K562 (cell line): ENCODE measurements at regions not wholly inside any gene's neighbourhood (a gene's known extent, or its start where the extent isn't known, plus 50 kb on each side); places are given as distances from the start of the nearest gene placed in this dataset.

Experiments used
- ATAC-seq: fragments of 200-7000 bp; cut with Tn5 transposase; 3 replicates; pipeline ENCODE4 v1.9.1; 2020; ENCODE audit warnings: moderate library complexity
- BruUV-seq: library from RNA; stranded (reverse); fragments of 400-500 nt; replicated peaks from 2 replicates; lab custom pipeline; 2021; lab: Mats Ljungman, UMichigan
- CTCF ChIA-PET: fragments of 300-600 bp; formaldehyde crosslinking; extraction: SDS; loops from one replicate; lab custom pipeline; 2021; ENCODE audit warnings: low intra/inter-chr PET ratio; lab: Yijun Ruan, JAX
- POLR2A ChIA-PET: fragments of 300-600, 350-650 bp; sonication (Branson Sonifier 250); formaldehyde crosslinking; extraction: SDS; loops from one replicate; lab custom pipeline; 2021; ENCODE audit warnings: antibody characterized with exemption, inconsistent platforms; lab: Yijun Ruan, JAX
- DNase-seq, 4 experiments: peaks; one replicate each; pipeline versions ENCODE4 v3.0.0 to v3.0.0-alpha.2; 2011 to 2018; ENCODE audit warnings: low spot score in 3 of 4, mixed read lengths in 3 of 4; ENCODE audit errors: extremely low read depth in 1 of 4
- FAIRE-seq: peaks from 2 replicates; lab custom pipeline; 2011; peaks lifted over from hg19 to GRCh38; lab: Jason Lieb, UNC
- H2AFZ ChIP-seq: 2 replicates; pipeline ENCODE4 v1.6.0; 2011; ENCODE audit warnings: low read depth, low read length, control low read depth, inconsistent platforms
- H3K27ac ChIP-seq: fragments of 200-600 bp; 3 replicates; pipeline ENCODE4 v1.8.0; 2011; ENCODE audit warnings: low read depth, mild to moderate bottlenecking, control low read depth, inconsistent platforms, low read length, moderate library complexity, mixed read lengths; ENCODE audit errors: extremely low read depth
- H3K27me3 ChIP-seq, 2 experiments: fragments of 300-600 bp in 1 of 2; 2 replicates in 1 of 2; 3 replicates in 1 of 2; pipeline versions ENCODE4 v1.6.0 to v1.8.0; 2011; ENCODE audit warnings: inconsistent platforms in 2 of 2, low read length in 2 of 2, mild to moderate bottlenecking in 1 of 2, mixed read lengths in 1 of 2, moderate library complexity in 1 of 2; ENCODE audit not compliant: control insufficient read depth in 2 of 2, insufficient read depth in 2 of 2
- H3K36me3 ChIP-seq: fragments of 300-600 bp; 3 replicates; pipeline ENCODE4 v1.8.0; 2011; ENCODE audit warnings: mild to moderate bottlenecking, low read length, inconsistent platforms; ENCODE audit not compliant: control insufficient read depth, insufficient read depth
- H3K4me1 ChIP-seq, 2 experiments: fragments of 200-600 bp in 1 of 2; replicated peaks in 1 of 2; 2 replicates in 1 of 2; 3 replicates in 1 of 2; pipeline versions ENCODE4 v1.5.1 to v1.8.0; 2011; ENCODE audit warnings: inconsistent platforms in 2 of 2, low read length in 2 of 2, mild to moderate bottlenecking in 1 of 2, mixed read lengths in 1 of 2, moderate library complexity in 1 of 2; ENCODE audit not compliant: control insufficient read depth in 2 of 2, insufficient read depth in 2 of 2
- H3K4me2 ChIP-seq: 2 replicates; pipeline ENCODE4 v1.6.1; 2011; ENCODE audit warnings: low read length, control low read depth, inconsistent platforms, mixed read lengths; ENCODE audit not compliant: insufficient read depth
- H3K4me3 ChIP-seq: fragments of 200-600 bp; sonication (generic), shearing (Covaris generic); 2 replicates; pipeline ENCODE4 v1.5.1; 2016; ENCODE audit warnings: control low read depth, inconsistent platforms
- H3K79me2 ChIP-seq: fragments of 200-600 bp; 3 replicates; pipeline ENCODE4 v1.8.0; 2011; ENCODE audit warnings: low read length, inconsistent platforms; ENCODE audit not compliant: control insufficient read depth, insufficient read depth
- H3K9ac ChIP-seq, 2 experiments: 2 replicates each; pipeline versions ENCODE4 v1.6.0 to v1.6.1; 2011; ENCODE audit warnings: low read depth in 2 of 2, low read length in 2 of 2, control low read depth in 1 of 2, inconsistent platforms in 1 of 2, mild to moderate bottlenecking in 1 of 2, mixed read lengths in 1 of 2; ENCODE audit not compliant: insufficient read depth in 1 of 2
- H3K9me1 ChIP-seq: one replicate; pipeline ENCODE4 v1.6.0; 2011; ENCODE audit warnings: inconsistent platforms, mild to moderate bottlenecking, low read length, moderate library complexity; ENCODE audit not compliant: control insufficient read depth, insufficient read depth
- H3K9me3 ChIP-seq: replicated peaks from 2 replicates; pipeline ENCODE4 v1.5.1; 2011; ENCODE audit warnings: low read depth, low read length, inconsistent platforms; ENCODE audit not compliant: control insufficient read depth, insufficient read depth
- H4K20me1 ChIP-seq: replicated peaks from 2 replicates; pipeline ENCODE4 v1.6.1; 2011; ENCODE audit warnings: low read length, inconsistent platforms, mixed read lengths; ENCODE audit not compliant: control insufficient read depth, insufficient read depth
- FOXA3 ChIP-seq, 2 experiments: fragments of 450-650 bp in 1 of 2; sonication (generic) in 1 of 2; formaldehyde crosslinking; IDR thresholded peaks in 1 of 2; conservative IDR thresholded peaks in 1 of 2; 2 replicates each; pipeline versions ENCODE4 v1.4.0 to v1.8.0; 2020 to 2022; ENCODE audit warnings: mild to moderate bottlenecking in 2 of 2, missing genetic modification reagents in 1 of 2
- HCFC1 ChIP-seq: IDR thresholded peaks from 2 replicates; pipeline ENCODE4 v1.6.1; 2012; ENCODE audit warnings: low read depth, low read length, improper control_type of control experiment
- HDAC8 ChIP-seq: fragments of 450-650 bp; IDR thresholded peaks from 2 replicates; pipeline ENCODE4 v1.6.1; 2016; ENCODE audit warnings: mild to moderate bottlenecking, missing genetic modification characterization, moderate library complexity, missing compliant biosample characterization
- KLF6 ChIP-seq: fragments of 250-450 bp; sonication (Bioruptor Pico); IDR thresholded peaks from 2 replicates; pipeline ENCODE4 v1.4.0; 2020; ENCODE audit warnings: mild to moderate bottlenecking, moderate library complexity, borderline replicate concordance
- RB1 ChIP-seq: fragments of 450-650 bp; IDR thresholded peaks from 2 replicates; pipeline ENCODE4 v1.6.1; 2017; ENCODE audit warnings: low read depth, mild to moderate bottlenecking
- SAFB2 ChIP-seq: fragments of 200-400 bp; formaldehyde crosslinking; IDR thresholded peaks from 2 replicates; pipeline ENCODE4 v1.6.1; 2018; ENCODE audit warnings: borderline replicate concordance, low read length, low read depth, moderate library complexity; ENCODE audit not compliant: severe bottlenecking
- SREBF1 ChIP-seq: fragments of 150-350 bp; IDR thresholded peaks from 2 replicates; pipeline ENCODE4 v1.6.1; 2014; ENCODE audit warnings: antibody characterized with exemption, low read depth, low read length, borderline replicate concordance
- SRSF3 ChIP-seq: fragments of 200-400 bp; formaldehyde crosslinking; IDR thresholded peaks from 2 replicates; pipeline ENCODE4 v1.6.1; 2016; ENCODE audit warnings: mild to moderate bottlenecking, low read length, moderate library complexity; ENCODE audit not compliant: insufficient read depth
- ZFP36 ChIP-seq: fragments of 150-350 bp; IDR thresholded peaks from 2 replicates; pipeline ENCODE4 v1.6.1; 2018; ENCODE audit warnings: low read length, low read depth; ENCODE audit not compliant: partially characterized antibody
- ZNF583 ChIP-seq: fragments of 250-450 bp; sonication (Bioruptor Pico); IDR thresholded peaks from 2 replicates; pipeline ENCODE4 v1.4.0; 2020
- ZNF75A ChIP-seq: fragments of 450-650 bp; formaldehyde crosslinking; IDR thresholded peaks from 2 replicates; pipeline ENCODE4 v1.4.0; 2020; ENCODE audit warnings: mild to moderate bottlenecking
- WGBS: fragments of 100-300 bp; shearing (Covaris generic); methylation state at CpG from one replicate; pipeline ENCODE4 v1.1.6; 2016; ENCODE audit warnings: low coverage, mixed read lengths; ENCODE audit not compliant: insufficient coverage; ENCODE audit errors: missing lambda C conversion rate; 5-methylcytosine and 5-hydroxymethylcytosine counted together
- in situ Hi-C: fragments of 300-500 bp; cut with MboI; formaldehyde crosslinking; loops from 4 replicates; pipeline ENCODE4 v1.15.0; 2018; ENCODE audit warnings: inconsistent platforms, mixed read lengths
- intact Hi-C: fragments of 100-400 bp; cut with micrococcal nuclease; formaldehyde crosslinking; loops from 2 replicates; pipeline ENCODE4 v1.14.2; 2022
- TF ChIP-seq, protein P1 (sequence below): sonication (generic); formaldehyde crosslinking; IDR thresholded peaks from 2 replicates; pipeline ENCODE4 v1.5.0; 2020; ENCODE audit warnings: missing genetic modification reagents
- TF ChIP-seq, protein P2 (sequence below): fragments of 250-450 bp; sonication (Bioruptor Pico); IDR thresholded peaks from 2 replicates; pipeline ENCODE4 v1.5.0; 2020; ENCODE audit warnings: mild to moderate bottlenecking
- TF ChIP-seq, protein P3 (sequence below): sonication (generic); formaldehyde crosslinking; IDR thresholded peaks from 2 replicates; pipeline ENCODE4 v1.8.0; 2023; ENCODE audit warnings: missing genetic modification reagents, mild to moderate bottlenecking, borderline replicate concordance

DNA sequence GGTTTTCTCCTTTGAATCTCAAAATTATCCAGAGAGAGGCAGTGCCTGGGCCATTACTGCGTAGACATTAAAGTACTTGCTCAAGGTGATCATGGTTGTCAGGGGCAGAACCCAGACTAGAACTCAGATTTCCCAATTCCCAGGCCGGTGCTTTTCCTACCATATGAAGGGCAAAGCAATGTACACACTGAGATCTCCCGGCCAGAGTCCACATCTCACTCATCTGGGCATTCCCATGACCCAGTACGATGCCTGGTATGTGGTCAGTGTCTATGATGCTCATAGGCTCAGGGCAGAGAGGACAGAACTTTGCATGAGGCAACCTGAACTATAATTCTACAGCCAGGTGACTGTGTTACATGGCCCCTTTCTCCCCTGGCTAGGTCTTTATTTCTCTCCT is 531.4 kb downstream of the TDRD15 start:
- Histone ChIP-seq H3K9me3 (no peaks in the 10 kb centered on the region), H4K20me1 (no peaks in the 10 kb centered on the region), H3K79me2 (no peaks in the 10 kb centered on the region), H3K9me1 (no peaks in the 10 kb centered on the region), H3K27me3 (no peaks in the 10 kb centered on the region), H3K36me3 (no peaks in the 10 kb centered on the region), H3K27ac (no peak overlapping the region), H3K4me3 (no peak overlapping the region), H3K9ac (no peak overlapping the region), H2AFZ (no peak overlapping the region), H3K4me2 (no peak overlapping the region), H3K4me1 (no peaks in the 10 kb centered on the region)
- ChIA-PET CTCF (no interaction called here), POLR2A (interaction anchor here (0.8 kb wide), 1 partner anchor 1727 kb away, joined by 3 read pairs; no protein-coding TSS in a partner anchor)
- no peak for DNase-seq
- in situ Hi-C loops (no loop called here), intact Hi-C loops (no loop called here)
- BruUV-seq, result no TSS peak
- WGBS, result 0% methylated on average over 4 of the region's 4 CpGs
- no peak for ATAC-seq
- no peak for FAIRE-seq
- TF ChIP-seq, protein P1, sequence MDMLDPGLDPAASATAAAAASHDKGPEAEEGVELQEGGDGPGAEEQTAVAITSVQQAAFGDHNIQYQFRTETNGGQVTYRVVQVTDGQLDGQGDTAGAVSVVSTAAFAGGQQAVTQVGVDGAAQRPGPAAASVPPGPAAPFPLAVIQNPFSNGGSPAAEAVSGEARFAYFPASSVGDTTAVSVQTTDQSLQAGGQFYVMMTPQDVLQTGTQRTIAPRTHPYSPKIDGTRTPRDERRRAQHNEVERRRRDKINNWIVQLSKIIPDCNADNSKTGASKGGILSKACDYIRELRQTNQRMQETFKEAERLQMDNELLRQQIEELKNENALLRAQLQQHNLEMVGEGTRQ (CRISPR knock-in tag), result no peak
- TF ChIP-seq ZFP36 (no peak), SREBF1 (no peak), ZNF75A (CRISPR knock-in tag) (no peak), SAFB2 (no peak), ZNF583 (no peak), HDAC8 (tag) (no peak), HCFC1 (no peak), KLF6 (CRISPR knock-in tag) (no peak), SRSF3 (no peak), FOXA3 (CRISPR knock-in tag; conservative IDR thresholded peaks at IDR 0.05 in 1 of 2, IDR thresholded peaks at IDR 0.05 in 1 of 2) (no peak), RB1 (no peak)
- TF ChIP-seq, protein P2, sequence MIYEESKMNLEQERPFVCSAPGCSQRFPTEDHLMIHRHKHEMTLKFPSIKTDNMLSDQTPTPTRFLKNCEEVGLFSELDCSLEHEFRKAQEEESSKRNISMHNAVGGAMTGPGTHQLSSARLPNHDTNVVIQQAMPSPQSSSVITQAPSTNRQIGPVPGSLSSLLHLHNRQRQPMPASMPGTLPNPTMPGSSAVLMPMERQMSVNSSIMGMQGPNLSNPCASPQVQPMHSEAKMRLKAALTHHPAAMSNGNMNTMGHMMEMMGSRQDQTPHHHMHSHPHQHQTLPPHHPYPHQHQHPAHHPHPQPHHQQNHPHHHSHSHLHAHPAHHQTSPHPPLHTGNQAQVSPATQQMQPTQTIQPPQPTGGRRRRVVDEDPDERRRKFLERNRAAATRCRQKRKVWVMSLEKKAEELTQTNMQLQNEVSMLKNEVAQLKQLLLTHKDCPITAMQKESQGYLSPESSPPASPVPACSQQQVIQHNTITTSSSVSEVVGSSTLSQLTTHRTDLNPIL (CRISPR knock-in tag), result no peak
- TF ChIP-seq, protein P3, sequence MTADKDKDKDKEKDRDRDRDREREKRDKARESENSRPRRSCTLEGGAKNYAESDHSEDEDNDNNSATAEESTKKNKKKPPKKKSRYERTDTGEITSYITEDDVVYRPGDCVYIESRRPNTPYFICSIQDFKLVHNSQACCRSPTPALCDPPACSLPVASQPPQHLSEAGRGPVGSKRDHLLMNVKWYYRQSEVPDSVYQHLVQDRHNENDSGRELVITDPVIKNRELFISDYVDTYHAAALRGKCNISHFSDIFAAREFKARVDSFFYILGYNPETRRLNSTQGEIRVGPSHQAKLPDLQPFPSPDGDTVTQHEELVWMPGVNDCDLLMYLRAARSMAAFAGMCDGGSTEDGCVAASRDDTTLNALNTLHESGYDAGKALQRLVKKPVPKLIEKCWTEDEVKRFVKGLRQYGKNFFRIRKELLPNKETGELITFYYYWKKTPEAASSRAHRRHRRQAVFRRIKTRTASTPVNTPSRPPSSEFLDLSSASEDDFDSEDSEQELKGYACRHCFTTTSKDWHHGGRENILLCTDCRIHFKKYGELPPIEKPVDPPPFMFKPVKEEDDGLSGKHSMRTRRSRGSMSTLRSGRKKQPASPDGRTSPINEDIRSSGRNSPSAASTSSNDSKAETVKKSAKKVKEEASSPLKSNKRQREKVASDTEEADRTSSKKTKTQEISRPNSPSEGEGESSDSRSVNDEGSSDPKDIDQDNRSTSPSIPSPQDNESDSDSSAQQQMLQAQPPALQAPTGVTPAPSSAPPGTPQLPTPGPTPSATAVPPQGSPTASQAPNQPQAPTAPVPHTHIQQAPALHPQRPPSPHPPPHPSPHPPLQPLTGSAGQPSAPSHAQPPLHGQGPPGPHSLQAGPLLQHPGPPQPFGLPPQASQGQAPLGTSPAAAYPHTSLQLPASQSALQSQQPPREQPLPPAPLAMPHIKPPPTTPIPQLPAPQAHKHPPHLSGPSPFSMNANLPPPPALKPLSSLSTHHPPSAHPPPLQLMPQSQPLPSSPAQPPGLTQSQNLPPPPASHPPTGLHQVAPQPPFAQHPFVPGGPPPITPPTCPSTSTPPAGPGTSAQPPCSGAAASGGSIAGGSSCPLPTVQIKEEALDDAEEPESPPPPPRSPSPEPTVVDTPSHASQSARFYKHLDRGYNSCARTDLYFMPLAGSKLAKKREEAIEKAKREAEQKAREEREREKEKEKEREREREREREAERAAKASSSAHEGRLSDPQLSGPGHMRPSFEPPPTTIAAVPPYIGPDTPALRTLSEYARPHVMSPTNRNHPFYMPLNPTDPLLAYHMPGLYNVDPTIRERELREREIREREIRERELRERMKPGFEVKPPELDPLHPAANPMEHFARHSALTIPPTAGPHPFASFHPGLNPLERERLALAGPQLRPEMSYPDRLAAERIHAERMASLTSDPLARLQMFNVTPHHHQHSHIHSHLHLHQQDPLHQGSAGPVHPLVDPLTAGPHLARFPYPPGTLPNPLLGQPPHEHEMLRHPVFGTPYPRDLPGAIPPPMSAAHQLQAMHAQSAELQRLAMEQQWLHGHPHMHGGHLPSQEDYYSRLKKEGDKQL (CRISPR knock-in tag), result no peak
